NOMO-1 treated with DMSO at 0.1 percent for 48 hours (cell line): ENCODE measurements at regions not wholly inside any gene's neighbourhood (a gene's known extent, or its start where the extent isn't known, plus 50 kb on each side); places are given as distances from the start of the nearest gene placed in this dataset.

Experiments
- DNase-seq: peaks from one replicate; lab custom pipeline; 2025; ENCODE audit not compliant: unreplicated experiment; lab: John Stamatoyannopoulos, UW

DNA sequence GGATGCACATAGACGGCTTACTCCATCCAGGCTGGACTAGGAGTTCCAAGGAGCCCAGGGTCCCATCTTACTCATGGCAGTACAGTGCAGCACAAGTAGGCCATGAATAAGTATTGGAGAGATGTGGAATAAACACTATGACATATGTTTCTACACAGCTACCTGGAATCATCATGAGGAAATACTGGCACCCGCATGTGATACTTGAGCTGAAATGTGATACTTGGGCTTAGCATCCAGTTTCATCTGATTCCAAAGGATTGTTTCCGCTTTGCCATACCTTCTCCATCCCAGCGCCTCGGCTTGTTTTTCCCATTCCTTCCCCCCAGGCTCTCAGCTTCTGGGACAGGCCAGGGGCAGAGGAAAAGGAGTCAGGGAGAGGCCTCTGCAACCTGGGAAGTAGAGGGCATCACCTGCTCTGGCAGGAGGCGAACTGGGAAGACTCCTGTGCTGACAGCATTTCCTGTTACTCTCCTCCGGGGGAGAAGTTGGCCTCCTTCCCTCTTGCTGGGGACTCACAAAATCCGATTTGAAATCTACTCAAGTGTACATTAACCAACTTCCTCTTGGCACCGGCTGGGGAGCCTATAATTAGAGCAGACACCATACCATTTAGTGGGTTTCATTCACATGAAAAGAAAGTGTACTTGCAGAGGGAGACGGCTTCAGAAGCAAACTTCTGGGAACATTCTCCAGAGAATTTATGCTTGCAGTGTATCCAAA is 187.8 kb downstream of the MIAT start:
- DNase-seq = peak; percentile 84

DNA sequence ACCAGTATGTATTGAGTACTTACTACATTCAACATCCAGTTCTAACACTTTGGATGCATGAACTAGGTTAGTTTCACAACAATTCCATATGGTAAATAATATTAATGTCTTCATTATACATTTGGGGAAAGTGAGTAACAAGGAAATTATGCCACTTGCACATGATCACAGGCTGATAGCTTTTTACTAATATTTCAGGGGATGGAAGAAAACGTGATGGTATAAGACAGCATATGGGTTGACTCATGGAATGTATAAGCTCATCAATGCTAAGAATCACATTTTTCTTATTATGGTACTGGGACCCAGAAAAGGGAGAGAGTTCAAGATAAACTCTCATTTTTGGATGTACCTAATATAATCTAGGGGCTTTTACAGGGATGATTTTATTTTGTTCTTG is 188.7 kb downstream of the MIAT start:
- DNase-seq = no peak

DNA sequence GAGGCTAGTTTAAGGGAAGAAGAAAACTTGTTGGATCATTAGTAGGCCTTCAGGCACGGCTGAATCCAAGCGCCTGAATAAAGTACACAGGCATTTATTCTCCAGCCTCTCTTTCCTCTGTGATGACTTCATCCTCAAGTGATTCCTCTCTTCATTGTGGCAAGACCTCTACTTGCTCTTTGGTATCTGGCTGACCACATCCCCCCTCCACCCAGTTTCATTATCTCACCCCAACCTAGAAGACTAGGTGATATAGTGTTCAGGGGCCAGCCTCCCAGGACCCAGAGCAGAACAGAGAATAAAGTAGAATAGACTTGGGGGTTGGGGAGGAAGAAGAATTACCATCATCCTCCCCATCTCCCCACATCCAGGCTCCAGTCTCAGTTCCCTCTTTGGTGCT is 189.3 kb downstream of the MIAT start:
- DNase-seq = no peak

DNA sequence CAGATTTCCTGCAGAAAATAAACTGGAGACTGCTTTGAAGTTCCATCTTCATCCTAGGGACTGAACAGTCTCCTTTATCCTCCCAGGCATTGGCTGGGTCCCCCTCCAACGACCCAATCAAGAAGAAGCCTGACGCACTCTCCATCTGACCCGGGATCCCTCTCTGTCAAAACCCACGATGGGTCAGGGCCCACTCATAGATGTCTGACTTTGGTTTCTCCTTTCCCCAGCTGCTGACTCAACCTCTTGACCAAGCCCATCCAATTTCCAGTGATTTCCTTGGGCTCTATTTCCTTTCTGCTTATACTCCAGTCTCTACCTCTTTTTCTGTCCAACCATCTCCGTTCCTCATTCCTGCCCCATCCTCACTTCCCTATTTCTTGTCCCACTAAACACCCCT is 189.7 kb downstream of the MIAT start:
- no peak for DNase-seq

DNA sequence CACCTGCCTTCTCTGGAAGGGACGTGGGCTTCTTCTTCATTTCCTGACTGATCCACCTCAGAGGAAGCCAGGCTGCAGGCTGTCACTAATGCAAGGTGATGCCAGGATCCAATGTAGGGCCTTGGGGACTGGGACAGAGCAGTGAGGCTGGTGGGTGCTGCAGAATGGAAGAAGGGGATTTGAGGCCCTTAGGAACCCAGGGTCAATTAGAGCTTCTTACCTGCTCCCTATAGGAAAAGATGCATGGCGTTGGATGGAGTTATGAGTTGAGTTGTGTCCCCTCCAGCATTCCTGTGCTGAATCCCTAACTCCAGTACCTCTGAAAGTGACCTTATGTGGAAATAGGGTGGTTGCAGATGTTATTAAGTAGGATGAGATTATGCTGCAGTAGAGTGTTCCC is 190.4 kb downstream of the MIAT start:
- DNase-seq = no peak

GRCh38 chr22:26848244-26848920 is 191.0 kb downstream of the MIAT start:
- DNase-seq = no peak

DNA sequence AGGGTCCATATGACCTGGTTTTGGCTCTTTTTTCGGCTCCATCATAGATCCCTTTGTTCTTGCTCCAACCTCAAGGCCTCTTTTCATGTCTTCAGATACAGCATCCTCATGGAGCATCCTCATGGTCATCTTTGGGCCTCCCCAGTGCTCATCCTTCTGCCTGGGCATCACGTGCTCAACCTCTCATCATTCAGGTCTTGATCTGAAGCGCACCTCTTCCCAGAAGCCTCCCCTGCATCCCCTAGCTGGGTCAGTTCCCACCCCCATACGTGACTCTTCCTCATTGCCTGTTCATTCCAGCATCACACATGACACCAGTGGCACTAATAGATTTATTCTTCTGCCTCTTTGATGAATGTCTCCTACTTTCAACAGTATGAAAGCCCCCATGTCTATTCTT is 192.2 kb downstream of the MIAT start:
- no peak for DNase-seq

GRCh38 chr22:26851125-26851524 is 193.7 kb downstream of the MIAT start:
- no peak for DNase-seq

DNA sequence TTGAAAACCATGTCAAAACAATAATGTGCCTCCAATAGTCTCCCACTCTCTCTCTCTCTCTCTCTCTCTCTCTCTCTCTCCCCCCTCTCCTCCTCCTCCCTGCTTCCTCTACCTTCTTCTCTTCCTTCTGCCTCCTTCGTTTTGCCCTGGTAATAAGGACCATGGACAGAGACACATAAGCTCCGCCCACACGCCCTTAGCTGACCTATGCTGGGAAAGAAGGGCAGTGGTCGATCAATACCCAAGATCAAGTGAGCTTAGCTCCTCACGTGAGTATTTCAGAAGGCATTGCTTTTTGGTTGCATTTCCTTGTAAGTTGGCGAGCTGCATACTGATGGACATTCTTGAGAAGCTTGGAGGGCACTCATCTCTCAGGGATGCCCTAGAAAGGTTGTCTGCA is 194.8 kb downstream of the MIAT start:
- no peak for DNase-seq

DNA sequence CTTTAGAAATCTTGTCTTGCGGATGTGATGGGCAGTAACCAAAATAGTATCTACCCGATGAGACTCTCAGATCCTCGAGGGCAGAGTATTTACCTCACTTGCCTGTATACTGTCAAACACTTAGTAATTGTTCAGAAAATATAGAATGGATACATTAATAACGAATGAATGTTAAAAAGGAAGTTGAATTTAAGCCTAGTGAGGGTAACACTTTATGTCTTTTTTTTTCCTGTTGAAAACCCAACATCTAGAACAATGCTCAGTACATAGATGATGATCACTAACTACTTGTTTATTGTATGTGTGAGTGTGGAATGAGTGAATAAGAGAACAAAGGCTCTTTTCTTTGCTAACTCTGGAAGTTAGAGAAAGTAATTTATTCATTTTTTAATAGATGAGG is 195.7 kb downstream of the MIAT start:
- DNase-seq = no peak

DNA sequence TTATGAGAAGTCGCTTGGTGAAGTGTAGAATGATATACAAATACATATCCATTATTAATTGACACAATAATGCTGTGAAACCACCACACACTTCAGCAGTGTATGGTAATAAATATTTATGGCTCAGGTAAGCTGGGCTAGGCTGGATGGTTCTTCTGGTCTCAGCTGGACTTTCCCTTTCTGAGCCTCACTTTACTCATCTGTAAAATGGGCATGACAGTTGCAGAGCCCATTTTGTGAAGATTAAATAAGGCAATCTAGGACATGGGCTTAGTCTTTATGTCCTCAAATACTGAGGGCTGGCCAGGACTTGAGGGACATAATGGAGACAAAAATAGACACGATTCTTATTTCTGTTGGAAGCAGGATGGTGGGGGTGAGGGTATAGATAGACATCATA is 196.1 kb downstream of the MIAT start:
- no peak for DNase-seq

- DNase-seq = no peak
Measured at GRCh38 chr22:26857169-26857568, 199.8 kb downstream of the MIAT start.

GRCh38 chr22:26860301-26860700 is 202.9 kb downstream of the MIAT start:
- no peak for DNase-seq

DNA sequence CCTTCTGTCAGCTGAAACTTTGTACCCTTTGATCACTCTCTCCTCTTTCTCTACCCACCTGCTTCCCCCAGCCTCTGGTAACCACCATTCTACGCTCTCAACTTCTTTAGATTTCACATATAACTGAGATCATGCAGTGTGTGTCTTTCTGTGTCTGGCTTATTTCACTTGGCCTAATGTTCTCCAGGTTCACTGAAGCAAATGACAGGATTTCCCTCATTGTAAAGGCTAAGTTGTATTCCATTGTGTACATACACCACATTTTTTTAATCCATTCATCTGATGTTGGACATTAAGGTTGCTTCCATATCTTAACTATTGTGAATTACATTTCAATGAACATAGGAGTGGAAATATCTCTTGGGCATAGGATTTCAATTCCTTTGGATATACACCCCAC is 207.6 kb downstream of the MIAT start:
- DNase-seq = no peak

GRCh38 chr22:26883393-26883792 is 226.0 kb downstream of the MIAT start:
- DNase-seq = no peak

GRCh38 chr22:26884921-26885320 is 227.5 kb downstream of the MIAT start:
- no peak for DNase-seq

GRCh38 chr22:26885441-26886261 is 228.3 kb downstream of the MIAT start:
- no peak for DNase-seq

DNA sequence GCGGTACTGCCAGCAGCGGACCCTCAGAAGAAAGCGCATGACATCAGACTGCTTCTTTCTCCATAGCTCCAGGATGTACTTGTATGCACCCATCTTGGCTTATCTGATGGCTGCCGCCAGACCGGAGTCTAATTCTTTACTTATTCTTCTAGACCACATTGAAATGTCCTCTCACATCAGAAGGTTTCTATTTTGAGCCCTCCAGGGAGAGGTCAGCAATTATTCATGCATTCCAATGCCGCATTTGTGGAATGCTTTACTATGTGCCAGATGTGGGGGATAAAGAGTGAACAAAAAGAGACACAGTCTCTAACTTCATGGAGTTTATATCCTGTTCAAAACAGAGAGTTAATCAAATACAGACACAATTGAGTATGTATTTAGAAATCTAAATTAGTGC is 230.1 kb downstream of the MIAT start:
- no peak for DNase-seq

DNA sequence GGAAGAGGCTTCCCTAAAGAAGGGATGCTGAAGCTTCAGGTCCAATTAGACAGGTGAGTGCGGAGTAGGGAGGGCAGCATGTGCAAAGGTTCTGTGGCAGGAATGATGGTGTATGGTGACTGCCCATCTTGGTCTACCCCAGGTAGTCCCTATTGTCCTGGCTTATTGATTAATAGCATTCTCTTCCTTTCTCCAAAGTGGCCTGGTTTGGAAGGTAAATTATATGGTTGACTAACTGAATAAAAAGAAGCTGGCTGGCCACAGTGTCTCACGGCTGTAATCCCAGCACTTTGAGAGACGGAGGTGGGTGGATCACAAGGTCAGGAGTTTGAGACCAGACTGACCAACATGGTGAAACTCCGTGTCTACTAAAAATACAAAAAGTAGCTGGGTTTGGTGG is 230.5 kb downstream of the MIAT start:
- DNase-seq = no peak

- DNase-seq = no peak
Measured at GRCh38 chr22:26888887-26889286, 231.5 kb downstream of the MIAT start.

DNA sequence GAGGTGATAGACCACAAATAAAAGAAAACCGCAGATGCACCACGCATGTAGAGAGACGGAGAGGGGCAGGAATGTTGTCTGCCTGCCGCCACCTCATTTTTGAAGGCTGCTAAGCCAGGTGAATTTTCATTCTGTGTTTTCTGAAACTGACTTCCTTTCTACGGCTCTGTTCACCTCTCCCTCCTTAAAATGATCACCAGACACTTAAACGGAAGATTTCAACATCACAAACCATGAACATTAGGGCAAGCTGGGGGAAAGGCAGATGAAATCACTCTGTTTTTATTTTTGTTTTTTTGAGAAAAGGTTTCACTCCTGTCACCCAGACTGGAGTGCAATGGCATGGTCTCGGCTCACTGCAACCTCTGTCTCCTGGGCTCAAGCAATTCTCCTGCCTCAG is 232.4 kb downstream of the MIAT start:
- peak; percentile 62 for DNase-seq

DNA sequence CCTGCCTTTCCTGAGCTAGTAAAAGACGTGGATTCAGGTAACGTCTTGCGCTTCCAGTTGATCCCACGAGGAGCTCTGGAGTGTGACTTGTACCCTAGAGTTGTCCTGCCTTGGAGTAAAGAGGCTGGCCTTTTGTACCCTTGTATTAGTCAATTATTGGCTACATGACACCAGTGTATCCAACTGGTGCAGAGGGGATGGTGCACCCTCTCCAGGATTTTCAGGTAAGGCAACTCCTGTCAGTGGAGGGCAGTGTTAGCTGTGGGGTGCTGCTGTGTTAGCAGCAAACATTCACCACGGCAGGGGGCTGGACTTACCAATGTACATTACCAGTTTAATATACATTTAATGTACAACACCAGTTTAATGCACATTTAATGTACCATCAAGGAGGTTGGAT is 233.5 kb downstream of the MIAT start:
- no peak for DNase-seq
